Activated T-cell treated with anti-CD3 and anti-CD28 coated beads, Interleukin-2, amount 50 U/mL, for 1 hour (primary cell): ENCODE measurements at regions not wholly inside any gene's neighbourhood (a gene's known extent, or its start where the extent isn't known, plus 50 kb on each side); places are given as distances from the start of the nearest gene placed in this dataset.
"Not testable (repeated sequence)": the region's sequence is repeated elsewhere in the genome, so short reads cannot be mapped to it uniquely, and the experiment has no call there.

ENCODE experiments used
- DNase-seq: peaks from one replicate; pipeline ENCODE4 v3.0.0-alpha.2; 2020

DNA sequence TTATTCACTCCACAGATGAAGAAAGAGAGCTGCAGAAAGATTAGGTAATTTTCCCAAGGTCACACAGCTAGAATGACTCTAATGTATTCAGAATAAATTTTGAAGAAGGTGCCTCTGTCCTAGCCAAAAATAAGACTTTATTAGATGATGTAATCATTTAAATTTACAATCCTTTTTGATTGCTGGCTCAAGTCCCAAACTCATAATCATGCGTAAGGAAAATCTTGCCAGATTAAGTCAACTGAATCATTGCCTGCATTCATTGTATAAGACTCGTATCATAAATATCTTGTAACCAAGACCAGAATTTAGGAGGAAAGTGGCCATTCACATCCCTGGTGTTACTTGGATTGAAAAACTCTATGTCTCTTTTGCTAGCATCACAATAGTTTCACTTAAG, 53.1 kb upstream of the STK39 start:
- no peak for DNase-seq

DNA sequence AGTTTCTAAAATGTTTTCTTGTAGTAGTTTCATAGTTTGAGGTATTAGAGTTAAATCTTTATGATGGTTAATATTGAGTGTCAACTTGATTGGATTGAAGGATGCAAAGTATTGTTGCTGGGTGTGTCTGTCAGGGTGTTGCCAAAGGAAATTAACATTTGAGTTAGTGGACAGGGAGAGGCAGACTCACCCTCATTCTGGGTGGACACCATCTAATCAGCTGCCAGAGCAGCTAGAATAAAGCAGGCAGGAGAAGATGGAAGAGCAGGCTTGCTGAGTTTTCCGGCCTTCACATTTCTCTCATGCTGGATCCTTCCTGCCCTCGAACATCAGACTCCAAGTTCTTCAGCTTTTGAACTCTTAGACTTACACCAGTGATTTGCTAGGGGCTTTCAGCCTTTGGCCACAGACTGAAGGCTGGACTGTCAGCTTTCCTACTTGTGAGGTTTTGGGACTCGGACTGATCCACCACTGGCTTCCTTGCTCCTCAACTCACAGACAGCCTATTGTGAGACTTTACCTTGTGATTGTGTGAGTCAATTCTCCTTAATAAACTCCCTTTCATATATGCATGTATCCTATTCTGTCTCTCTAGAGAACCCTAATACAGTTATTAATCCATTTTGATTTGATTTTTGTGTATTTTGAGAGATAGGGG, 56.8 kb upstream of the STK39 start:
- no peak for DNase-seq

DNA sequence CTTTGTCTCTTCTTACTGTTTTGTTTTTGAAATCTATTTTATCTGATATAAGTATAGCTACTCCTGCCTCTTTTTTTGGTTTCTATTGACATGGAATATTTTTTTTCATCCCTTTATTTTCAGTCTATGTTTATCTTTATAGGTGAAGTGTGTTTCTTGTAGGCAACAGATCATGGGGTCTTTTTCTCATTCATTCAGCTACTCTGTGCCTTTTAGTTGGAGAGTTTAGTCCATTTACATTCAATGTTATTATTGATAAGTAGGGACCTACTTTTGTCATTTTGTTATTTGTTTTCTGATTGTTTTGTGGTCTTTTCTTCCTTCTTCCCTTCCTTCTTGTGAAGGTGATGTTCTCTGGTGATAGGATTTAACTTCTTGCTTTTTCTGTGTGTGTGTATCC, 60.0 kb upstream of the STK39 start:
- DNase-seq = no peak

DNA sequence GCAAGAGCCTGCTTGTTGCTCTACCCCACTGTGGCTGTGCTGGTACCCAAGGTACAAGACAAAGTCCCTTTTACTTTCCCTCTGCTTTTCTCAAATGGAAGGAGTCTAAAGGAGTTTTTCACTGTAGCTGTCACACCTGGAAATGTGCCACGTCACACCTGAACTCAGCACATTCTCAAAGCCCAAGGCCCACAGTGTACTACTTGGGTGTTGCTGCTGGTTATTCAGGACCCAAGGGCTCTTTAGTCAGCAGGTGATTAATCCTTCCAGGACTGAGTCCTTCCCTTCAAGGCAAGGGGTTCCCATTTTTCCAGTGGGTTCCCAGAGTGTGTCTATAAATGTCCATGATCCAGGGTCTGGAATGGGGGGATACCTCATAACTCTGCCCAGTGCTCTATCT, 63.2 kb upstream of the STK39 start:
- DNase-seq = no peak

DNA sequence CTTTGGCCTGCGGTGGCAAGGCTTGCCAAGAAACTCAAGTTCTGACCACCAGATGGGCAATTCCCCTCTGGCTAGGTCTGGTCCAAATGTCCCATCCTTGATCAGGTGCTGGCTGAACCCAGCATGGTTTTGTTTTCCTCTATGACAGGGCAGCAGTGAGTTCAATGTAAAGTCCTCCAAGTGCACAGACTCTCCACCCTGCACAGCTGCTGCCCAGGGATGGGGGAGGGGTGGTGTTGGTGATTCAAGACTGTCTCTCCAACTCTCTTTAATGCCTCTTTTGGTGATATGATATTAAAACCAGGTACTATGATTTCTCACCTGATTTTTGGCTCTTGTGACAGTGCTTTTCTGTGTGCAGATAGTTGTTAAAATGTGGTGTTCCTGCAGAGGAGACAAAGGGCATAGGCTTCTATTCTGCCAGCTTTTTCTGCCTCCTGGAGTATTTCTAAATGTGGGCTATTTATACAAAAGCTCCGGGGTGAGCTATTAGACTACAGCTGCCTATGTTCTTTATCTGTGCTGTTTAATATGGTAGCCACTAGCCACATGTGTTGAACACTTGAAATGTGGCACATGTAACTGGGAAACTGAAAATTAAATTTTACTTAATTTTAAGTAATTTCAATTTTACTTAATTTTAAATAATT, 64.0 kb upstream of the STK39 start:
- no peak for DNase-seq

DNA sequence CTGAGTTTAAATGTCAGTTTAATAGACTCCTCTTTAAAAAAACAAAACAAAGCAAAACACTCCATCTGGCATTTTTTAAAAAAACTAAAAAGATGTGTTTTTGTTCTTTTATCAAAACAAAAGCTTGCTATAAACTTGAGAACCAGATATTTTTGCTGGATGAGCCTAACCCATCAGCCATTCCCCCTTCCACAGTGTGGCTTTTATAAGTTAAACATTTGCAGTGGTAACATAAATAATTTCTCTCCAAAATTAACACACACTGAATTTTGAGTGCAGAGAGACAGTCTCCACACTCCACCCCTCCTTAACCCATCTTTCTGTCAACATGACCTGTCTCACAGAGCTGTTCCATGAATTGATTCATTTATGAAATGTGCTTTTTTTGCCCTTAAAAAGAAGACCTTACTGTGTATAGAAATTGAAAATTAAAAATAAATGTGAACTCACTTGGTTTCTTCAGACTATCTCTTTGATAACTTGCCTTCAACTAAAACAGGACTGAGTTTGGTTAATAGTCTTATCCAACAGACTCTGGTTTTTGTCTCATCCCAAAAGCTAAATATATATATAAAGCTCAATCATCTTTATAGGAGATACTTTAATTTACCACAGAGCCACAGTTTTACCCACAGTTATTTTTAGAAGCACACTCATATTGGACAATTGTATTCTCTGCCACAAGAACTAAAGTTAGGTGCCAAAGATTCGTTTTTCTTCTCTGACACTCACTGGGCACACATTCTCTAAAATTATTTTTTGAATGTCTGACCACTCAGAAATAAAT, 64.8 kb upstream of the STK39 start:
- DNase-seq = no peak

DNA sequence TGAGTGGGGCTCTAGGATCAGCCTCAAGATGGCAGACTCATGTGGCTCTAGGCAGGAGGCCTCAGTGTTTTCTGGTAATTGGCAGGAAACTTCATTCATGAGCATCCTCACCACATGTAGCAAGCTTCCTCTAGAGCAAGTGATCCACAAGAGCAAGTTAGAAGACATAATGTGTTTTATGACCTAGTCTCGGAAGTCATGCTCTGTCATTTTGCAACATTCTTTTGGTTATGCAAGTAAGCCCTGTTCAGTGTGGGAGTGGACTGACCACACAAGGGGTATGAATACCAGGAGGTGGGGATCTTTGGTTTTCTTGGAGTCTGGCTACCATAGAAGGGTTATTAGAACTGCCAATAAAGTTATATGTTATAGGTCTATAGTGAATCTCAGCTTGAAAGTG, 66.8 kb upstream of the STK39 start:
- no peak for DNase-seq

DNA sequence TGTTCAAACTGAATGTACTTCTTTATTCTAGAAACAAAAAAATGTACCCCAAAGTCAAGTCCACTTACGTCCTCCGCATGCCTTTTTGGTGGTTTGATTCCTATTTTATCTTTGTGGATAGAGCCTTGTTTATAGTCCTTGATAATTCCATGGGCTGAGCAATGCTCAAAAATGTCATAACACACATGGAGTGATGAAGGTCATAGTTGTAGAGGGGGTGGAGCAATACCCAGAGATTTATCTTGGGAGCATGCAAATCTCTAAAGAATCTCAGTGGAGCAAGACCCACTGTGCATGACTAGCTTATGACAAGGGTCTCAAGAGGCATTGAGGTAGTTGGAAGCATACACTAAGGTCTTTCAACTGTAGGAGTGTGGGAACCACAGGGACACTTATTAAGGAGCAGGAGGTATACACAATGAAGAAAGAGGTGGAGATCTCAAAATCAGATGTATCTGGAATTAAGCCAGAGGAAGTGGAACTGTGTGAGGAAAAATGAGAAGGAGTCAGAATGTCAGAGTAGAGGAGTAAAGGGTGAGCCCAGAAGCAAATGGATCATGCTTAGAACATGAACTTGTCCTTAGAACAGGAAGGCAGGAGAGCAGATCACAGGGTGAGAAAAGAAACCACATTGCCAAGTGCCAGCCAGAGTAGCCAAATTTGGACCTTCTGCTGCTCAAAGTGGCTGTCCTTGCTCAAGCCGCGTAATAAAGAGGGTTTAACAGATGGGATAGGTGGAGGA, 68.1 kb upstream of the STK39 start:
- no peak for DNase-seq

DNA sequence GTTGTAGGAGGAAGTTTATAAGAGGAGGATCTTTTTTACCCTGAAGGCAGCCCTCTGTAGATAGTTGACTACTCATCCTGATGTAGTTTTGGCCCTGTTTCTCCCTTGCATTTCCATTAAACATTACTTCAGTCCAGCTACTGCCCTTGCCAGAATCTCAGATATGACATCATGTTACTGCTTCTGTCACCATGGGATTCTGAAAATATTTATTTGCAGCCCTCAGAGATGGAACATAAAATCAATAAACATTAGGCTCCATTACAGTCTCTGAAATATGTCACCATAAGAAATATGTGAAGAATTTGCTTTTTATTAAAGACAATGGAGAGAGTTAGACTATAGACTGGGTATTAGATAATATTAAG, 68.7 kb upstream of the STK39 start:
- DNase-seq = no peak

DNA sequence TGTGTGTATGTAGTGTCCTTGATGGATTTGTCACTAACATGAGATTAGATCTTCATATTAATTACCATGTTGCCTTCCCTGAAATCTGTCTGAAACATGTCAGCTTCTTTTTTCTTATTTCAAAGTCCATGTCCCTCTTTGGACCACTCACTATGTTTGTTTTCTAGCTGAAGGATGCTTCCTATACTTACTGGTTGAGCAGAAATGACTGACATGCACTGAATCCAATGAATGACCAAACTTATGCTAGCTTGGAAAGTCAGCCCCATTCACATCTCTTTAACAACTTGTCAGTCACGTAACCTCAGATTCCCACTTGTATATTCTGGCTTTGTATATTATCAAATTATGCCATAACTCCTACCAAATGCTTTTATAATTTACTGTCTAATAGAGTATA, 69.9 kb upstream of the STK39 start:
- no peak for DNase-seq

DNA sequence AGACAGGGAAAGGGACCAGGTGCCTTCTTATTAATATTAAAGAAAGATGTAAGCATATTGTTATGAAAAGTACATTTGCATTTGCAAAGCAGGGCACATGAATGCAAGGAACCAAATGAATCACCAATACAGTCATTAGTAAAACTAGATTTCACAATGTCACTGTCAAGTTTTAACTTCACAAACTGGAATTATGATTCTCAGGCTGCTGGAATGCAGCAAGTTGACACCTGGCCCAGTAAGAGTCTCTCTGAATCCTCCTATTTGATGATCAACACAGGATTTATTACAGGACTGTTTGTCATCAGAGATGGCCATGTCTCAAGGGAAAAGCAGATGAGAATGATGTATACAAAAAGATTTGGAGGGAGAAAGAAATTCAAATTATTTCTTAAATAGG, 72.9 kb upstream of the STK39 start:
- DNase-seq = no peak

DNA sequence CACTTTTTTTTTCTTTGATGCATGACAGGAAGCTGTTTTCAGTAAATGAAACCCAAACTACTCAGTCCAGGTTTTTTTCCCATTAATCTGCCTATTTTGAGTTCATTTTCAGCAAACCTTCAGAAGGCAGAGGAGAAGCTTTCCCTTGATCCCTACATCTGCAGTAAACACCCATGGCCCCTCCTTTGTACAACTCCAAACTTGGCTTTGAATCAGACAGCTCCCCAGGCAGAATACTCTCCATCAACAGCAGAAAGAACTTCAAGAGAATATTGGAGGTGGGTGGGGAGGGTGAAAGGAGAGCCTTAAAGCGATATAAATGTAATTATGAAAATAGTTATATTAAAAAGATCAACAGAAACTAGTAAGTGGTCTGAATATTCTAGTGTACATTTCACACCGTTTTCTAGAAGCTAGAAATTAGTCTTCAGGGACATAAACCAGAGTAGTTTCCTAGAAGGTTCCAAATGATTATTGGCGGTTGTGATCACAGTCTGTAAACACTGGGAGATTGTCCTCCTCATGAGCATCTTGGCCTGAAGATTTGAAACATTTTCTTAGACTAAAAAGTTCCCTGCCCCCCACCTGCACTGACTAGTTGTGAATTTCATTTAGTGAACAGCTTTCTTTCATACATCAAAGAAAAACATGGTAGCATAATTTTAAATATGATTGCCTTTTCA, 75.1 kb upstream of the STK39 start:
- DNase-seq = no peak

DNA sequence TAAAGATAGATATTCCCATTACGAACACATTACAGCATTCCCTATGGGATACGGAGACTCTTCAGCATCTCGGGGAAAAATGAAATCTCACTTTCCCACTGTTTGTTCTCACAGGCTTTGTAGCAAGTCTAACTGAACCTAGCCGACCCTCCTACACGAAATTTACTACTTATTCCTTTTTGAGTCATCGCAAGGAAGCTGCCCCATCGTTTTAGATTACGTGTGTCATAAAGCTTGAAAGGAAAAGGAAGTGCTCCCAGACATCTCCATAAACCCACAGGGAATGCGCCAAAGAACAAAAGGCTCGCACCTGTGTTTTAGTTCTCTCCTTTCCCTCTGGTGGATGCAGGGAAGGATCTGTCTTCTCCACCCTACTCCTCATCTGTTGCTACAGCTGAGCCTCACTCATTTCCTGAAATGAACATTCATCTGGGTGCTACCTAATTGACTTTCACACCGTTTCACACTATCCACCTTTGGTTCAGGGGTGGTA, 76.2 kb upstream of the STK39 start:
- DNase-seq = no peak

DNA sequence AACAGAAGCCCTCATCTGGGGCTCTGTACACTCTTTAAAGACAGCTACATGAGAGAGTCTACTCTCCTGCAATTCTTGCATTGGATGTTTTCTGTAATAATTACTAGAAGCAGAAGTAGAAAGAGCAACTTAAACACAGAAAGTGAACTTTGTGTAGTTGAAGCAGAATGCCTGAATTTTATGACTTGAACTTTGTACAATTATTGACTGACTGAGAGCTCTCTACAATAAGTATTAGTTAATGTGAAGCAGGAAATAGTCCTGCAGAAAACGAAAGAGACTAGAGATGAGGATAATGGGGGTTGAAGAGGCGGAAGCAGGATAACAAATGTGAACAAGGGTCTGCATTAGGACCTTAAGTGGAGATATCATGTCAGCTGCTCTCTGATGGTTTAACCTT, 79.2 kb upstream of the STK39 start:
- no peak for DNase-seq

DNA sequence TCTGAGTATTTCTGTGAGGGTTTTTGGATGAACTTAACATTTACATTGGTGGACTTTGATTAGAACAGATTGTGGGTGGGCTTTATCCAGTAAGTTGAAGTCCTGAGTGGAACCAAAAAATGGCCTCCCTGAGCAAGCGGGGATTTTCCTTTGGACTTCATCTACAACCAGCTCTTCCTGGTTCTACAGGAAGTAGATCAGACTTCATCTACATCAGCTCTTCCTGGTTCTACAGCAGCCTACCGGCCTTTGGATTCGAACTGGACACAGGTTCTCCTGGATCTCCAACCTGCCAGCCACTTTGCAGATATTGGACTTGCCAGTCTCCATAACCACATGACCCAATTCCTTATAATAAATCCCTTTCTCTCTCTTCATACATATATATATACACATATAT, 79.9 kb upstream of the STK39 start:
- DNase-seq = no peak

DNA sequence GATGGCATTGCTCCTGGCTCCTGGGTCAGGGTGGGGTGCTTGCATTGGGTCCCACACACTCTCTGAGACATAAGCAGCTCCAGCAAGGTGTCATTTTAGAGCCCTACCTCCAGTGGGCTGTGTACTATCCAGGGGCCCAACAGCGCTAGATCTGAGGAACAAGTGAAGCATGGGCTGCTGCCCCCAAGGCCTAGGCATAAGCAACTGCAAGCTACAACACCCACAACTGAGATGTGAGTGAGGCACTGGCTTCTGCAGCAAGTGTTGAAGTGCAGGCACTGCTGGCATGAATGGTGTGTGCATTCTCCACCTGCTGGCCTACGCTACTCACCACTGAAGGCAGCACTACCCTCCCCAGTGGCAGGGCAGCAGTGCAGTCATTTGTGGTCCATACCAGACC, 81.0 kb upstream of the STK39 start:
- DNase-seq = no peak

DNA sequence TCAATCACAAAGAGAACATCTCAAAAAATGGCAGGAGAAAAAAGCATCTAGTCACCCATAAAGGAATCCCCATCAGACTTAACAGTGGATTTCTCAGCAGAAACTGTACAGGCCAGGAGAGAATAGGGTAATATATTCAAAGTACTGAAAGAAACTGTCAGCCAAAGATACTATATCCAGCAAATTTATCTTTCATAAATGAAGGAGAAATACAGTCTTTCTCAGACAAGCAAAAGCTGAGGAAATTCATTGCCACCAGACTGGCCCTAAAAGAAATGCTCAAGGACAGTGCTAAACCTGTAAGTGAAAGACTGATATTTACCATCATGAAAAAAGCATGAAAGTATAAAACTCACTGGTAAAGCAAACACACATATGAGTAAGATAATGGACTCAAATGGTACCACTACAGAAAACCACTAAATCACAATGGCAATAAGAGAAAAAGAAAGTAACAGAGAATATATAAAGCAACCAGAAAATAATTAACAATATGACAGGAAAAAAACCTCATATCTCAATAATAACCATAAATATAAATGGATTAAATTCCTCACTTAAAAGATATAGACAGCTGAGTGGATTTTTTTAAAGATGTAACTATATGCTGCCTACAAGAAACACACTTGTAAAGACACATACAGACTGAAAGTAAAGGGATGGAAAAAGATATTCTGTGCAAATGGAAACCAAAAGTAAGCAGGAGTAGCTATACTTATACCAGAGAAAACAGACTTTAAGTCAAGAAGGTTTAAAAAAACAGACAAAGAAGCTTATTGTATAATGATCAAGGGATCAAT, 83.4 kb upstream of the STK39 start:
- DNase-seq = no peak

DNA sequence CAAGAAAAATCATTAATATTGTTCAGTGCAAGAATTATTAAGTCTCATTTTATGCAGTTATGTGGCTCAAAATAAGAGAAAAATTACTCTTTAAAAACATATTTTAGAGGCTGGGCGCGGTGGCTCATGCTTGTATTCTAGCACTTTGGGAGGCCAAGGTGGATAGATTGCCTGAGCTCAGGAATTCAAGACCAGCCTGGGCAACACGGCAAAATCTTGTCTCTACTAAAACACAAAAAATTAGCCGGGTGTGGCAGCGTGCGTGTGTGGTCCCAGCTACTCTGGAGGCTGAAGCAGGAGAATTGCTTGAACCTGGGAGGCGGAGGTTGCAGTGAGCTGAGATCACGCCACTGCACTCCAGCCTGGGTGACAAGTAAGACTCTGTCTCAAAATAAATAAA, 87.9 kb upstream of the STK39 start:
- not testable (repeated sequence) for DNase-seq

DNA sequence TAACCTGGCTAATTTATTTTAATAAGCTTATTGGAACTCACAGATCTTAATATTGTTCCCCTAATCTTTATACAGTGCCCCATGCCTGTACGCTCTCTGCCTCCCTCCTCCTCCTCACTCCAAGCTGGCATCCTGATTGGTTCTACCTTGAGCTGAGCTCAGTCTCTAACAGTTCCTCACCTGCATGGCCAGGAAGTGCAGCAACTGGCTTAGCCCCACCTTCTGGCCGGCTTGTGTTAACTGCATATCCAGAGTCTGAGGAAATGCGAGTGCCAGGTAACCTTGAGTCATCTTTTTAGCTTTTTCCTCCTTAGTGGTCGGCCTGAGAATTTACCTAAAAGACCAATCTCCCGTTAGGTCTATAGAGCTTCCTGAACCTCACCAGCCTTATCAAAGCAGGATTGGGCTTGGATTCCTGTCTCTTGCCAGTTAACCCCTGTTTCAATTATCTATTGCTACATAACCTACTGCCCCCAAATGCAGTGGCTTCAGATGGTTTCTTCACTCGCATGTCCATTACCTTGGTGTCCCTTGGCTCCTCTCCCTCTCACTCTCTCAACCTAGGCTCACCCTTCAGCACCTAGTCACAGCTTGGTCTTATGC, 89.5 kb upstream of the STK39 start:
- peak; percentile 49 for DNase-seq

DNA sequence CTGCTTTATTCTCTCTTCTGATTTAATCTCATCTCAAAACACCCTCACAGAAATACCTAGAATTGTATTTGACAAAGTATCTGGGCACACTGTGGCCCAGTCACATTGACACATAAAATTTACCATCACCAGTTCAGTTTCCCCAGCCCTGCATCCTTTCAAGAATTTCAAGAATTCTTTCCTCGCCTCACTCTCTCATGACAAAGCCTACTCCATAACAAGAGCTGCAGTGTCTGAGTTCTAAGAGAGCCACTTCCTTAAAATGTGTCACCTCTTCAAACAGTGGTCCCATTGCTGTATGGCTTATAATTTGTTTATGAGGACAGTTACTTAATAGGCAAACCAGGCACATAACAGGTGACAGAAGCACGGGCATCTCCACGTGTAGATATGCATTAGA, 90.9 kb upstream of the STK39 start:
- no peak for DNase-seq

DNA sequence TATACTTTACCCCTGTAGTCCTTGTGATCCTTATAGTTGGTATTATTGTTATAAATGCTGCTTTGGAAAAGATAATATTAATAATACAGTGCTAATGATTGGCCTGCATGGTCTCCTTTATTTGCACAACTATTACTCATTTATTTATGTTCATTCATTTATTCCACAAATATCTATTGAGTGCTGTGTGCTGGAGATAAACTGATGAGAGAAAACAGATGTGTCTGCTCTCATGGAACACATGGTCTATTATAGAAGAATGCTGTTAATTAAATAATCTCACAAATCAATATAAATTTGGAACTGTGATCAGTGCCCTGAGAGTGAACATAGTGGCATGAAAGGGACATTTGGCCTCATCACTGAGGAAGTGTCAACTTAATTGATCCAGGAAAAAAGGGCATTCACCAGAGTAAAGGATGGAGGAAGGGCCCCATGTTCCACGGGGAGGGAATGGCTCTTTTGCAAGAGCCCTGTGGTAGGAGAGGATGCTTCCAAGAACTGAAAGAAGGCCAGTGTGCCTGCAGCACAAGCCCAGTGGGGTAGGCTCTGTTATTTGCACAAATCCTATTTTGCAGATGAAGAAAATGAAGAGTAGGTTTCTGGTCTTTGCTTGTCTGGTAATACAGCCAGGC, 91.5 kb upstream of the STK39 start:
- DNase-seq = no peak
